Type B pancreatic cell (in vitro differentiated cells): ENCODE measurements at regions not wholly inside any gene's neighbourhood (a gene's known extent, or its start where the extent isn't known, plus 50 kb on each side); places are given as distances from the start of the nearest gene placed in this dataset.

Experiments used
- DNase-seq: peaks from one replicate; pipeline ENCODE4 v3.0.0; 2021; ENCODE audit warnings: mixed read lengths; ENCODE audit not compliant: unreplicated experiment; ENCODE audit errors: extremely low spot score
- H3K27ac Mint-ChIP-seq: 2 replicates; pipeline ENCODE4 v1.8.0; 2021; ENCODE audit warnings: mild to moderate bottlenecking, mixed read lengths
- H3K27me3 Mint-ChIP-seq: 2 replicates; pipeline ENCODE4 v1.8.0; 2021; ENCODE audit warnings: mixed read lengths
- H3K36me3 Mint-ChIP-seq: 2 replicates; pipeline ENCODE4 v1.8.0; 2021; ENCODE audit warnings: mixed read lengths
- H3K4me1 Mint-ChIP-seq: one replicate; pipeline ENCODE4 v1.8.0; 2021; ENCODE audit warnings: mixed read lengths; ENCODE audit not compliant: unreplicated experiment
- H3K4me3 Mint-ChIP-seq: 2 replicates; pipeline ENCODE4 v1.8.0; 2021; ENCODE audit warnings: mild to moderate bottlenecking, mixed read lengths
- H3K9me3 Mint-ChIP-seq: 2 replicates; pipeline ENCODE4 v1.8.0; 2021; ENCODE audit warnings: mixed read lengths
- CTCF ChIP-seq: fragments of 200-600 bp; sonication (generic); conservative IDR thresholded peaks from 2 replicates; pipeline ENCODE4 v1.5.0; 2021; ENCODE audit warnings: antibody characterized with exemption, mild to moderate bottlenecking

GRCh38 chr4:96170198-96170597, 330.3 kb downstream of the PDHA2 start:
- TF ChIP-seq CTCF: no peak
- no peak overlapping the region for H3K27ac Mint-ChIP-seq

GRCh38 chr4:96173756-96174155, 333.9 kb downstream of the PDHA2 start:
- no peaks in the 10 kb centered on the region for H3K36me3 Mint-ChIP-seq
- H3K9me3 Mint-ChIP-seq: no peaks in the 10 kb centered on the region
- no peak overlapping the region for H3K4me3 Mint-ChIP-seq
- DNase-seq: no peak
- no peaks in the 10 kb centered on the region for H3K27me3 Mint-ChIP-seq
- no peaks in the 10 kb centered on the region for H3K4me1 Mint-ChIP-seq
- TF ChIP-seq CTCF: no peak
- no peak overlapping the region for H3K27ac Mint-ChIP-seq

More at GRCh38 chr4:96170198-96170597, 330.3 kb downstream of the PDHA2 start:
- no peak overlapping the region for H3K4me3 Mint-ChIP-seq
- H3K9me3 Mint-ChIP-seq: no peaks in the 10 kb centered on the region
- H3K27me3 Mint-ChIP-seq: no peaks in the 10 kb centered on the region
- H3K36me3 Mint-ChIP-seq: no peaks in the 10 kb centered on the region
- no peak for DNase-seq
- no peaks in the 10 kb centered on the region for H3K4me1 Mint-ChIP-seq

GRCh38 chr4:96175871-96176270, 336.0 kb downstream of the PDHA2 start:
- no peaks in the 10 kb centered on the region for H3K36me3 Mint-ChIP-seq
- DNase-seq: no peak
- H3K4me1 Mint-ChIP-seq: no peaks in the 10 kb centered on the region
- TF ChIP-seq CTCF: no peak
- H3K27me3 Mint-ChIP-seq: no peaks in the 10 kb centered on the region
- H3K4me3 Mint-ChIP-seq: no peak overlapping the region
- H3K9me3 Mint-ChIP-seq: no peaks in the 10 kb centered on the region
- H3K27ac Mint-ChIP-seq: no peak overlapping the region

GRCh38 chr4:96183611-96184010, 343.7 kb downstream of the PDHA2 start:
- Mint-ChIP-seq H3K27ac (no peak overlapping the region), H3K9me3 (no peaks in the 10 kb centered on the region), H3K4me3 (no peak overlapping the region), H3K27me3 (peaks cover 2% of the 10 kb centered on the region), H3K4me1 (no peaks in the 10 kb centered on the region), H3K36me3 (no peaks in the 10 kb centered on the region)
- DNase-seq: no peak
- no peak for TF ChIP-seq CTCF

GRCh38 chr4:96186593-96186992, 346.7 kb downstream of the PDHA2 start:
- TF ChIP-seq CTCF: no peak
- H3K27me3 Mint-ChIP-seq: peaks cover 2% of the 10 kb centered on the region
- no peaks in the 10 kb centered on the region for H3K9me3 Mint-ChIP-seq
- H3K36me3 Mint-ChIP-seq: no peaks in the 10 kb centered on the region
- H3K27ac Mint-ChIP-seq: no peak overlapping the region
- no peak for DNase-seq
- H3K4me3 Mint-ChIP-seq: no peak overlapping the region
- H3K4me1 Mint-ChIP-seq: no peaks in the 10 kb centered on the region

- DNase-seq: no peak
- TF ChIP-seq CTCF: no peak
- Mint-ChIP-seq H3K4me3 (no peak overlapping the region), H3K27ac (no peak overlapping the region), H3K36me3 (no peaks in the 10 kb centered on the region), H3K27me3 (peaks cover 2% of the 10 kb centered on the region), H3K4me1 (no peaks in the 10 kb centered on the region), H3K9me3 (no peaks in the 10 kb centered on the region)
These were observed 349.9 kb downstream of the PDHA2 start for GRCh38 chr4:96189761-96190160.
